ENCODE measurements at regions not wholly inside any gene's neighbourhood (a gene's known extent, or its start where the extent isn't known, plus 50 kb on each side); places are given as distances from the start of the nearest gene placed in this dataset.

DNA sequence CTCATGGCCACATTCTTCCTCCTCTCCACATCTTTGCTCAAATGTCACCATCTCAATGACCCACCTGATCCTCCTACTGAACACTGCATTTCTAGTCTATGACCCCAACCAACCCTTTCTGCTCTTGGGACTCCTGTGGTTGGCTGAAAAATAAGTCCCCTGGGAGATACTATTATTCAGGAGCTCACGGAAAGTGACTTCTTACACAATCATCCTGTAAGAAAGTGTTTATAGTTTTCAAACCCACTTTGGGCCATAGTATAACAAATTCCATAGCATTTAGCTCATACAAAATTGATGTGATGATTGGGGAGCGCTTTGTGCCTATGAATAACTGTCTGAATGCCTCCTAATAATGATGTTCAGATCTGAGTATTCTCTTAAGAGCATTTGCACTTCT, 161.4 kb upstream of the HS3ST1 start (continued):
- TF ChIP-seq NANOG (IDR thresholded peaks at IDR 0.05; ENCODE audit: borderline replicate concordance) (no peak), POLR2AphosphoS5 (IDR thresholded peaks at IDR 0.05; ENCODE audit: low read depth) (no peak), STAT1 (IDR thresholded peaks at IDR 0.05; ENCODE audit: unreplicated experiment) (no peak), EZH2 (IDR thresholded peaks at IDR 0.05; ENCODE audit: low read depth, unreplicated experiment) (no peak), EZH2phosphoT487 (IDR thresholded peaks at IDR 0.05; ENCODE audit: unreplicated experiment) (no peak), ZNF114 (CRISPR knock-in tag; IDR thresholded peaks at IDR 0.05) (no peak)
- TF ChIP-seq, protein P1, sequence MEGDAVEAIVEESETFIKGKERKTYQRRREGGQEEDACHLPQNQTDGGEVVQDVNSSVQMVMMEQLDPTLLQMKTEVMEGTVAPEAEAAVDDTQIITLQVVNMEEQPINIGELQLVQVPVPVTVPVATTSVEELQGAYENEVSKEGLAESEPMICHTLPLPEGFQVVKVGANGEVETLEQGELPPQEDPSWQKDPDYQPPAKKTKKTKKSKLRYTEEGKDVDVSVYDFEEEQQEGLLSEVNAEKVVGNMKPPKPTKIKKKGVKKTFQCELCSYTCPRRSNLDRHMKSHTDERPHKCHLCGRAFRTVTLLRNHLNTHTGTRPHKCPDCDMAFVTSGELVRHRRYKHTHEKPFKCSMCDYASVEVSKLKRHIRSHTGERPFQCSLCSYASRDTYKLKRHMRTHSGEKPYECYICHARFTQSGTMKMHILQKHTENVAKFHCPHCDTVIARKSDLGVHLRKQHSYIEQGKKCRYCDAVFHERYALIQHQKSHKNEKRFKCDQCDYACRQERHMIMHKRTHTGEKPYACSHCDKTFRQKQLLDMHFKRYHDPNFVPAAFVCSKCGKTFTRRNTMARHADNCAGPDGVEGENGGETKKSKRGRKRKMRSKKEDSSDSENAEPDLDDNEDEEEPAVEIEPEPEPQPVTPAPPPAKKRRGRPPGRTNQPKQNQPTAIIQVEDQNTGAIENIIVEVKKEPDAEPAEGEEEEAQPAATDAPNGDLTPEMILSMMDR (conservative IDR thresholded peaks at IDR 0.05; ENCODE audit: low read depth in 2 of 2): no peak

DNA sequence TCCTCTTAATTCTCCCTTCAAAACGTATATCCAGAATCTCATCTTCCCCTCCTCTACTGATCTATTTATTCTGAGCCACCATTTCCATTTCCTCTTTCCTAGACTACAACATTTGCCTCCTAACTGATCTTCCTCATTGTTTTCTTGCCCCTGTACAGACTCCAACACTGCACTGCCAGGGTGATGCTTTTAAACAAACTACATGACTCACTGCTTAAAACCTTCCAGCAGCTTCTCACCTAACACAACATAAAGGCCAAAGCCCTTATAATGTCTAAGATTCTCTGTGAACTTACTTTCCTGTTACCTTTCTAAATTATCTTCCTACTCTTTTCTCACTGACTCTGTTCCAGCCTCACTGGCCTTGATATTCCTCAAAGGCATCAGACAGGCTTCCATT, 161.0 kb upstream of the HS3ST1 start:
- Mint-ChIP-seq H3K4me1 (peaks cover 12% of the 10 kb centered on the region), H3K27ac (no peak overlapping the region; the same call in 1 of the 2 replicates), H3K36me3 (ENCODE audit: low read depth) (no peaks in the 10 kb centered on the region), H3K27me3 (ENCODE audit: insufficient read depth, low read depth, poor library complexity) (peaks cover 1% of the 10 kb centered on the region), H3K4me3 (no peak overlapping the region), H3K9me3 (no peaks in the 10 kb centered on the region)
- Histone ChIP-seq H3K4me3 (no peak overlapping the region), H3K79me2 (replicated peaks; ENCODE audit: insufficient read depth) (no peaks in the 10 kb centered on the region), H3K4me2 (no peak overlapping the region), H3K27me3 (ENCODE audit: insufficient read depth) (no peaks in the 10 kb centered on the region), H3K36me3 (ENCODE audit: insufficient read depth) (no peaks in the 10 kb centered on the region), H3F3A (replicated peaks; ENCODE audit: low read depth) (no peaks in the 10 kb centered on the region), H4K20me1 (replicated peaks; ENCODE audit: insufficient read depth) (no peaks in the 10 kb centered on the region), H3K9me2 (ENCODE audit: insufficient read depth) (peaks cover 14% of the 10 kb centered on the region), H3K4me1 (ENCODE audit: insufficient read depth) (peaks cover 14% of the 10 kb centered on the region), H3K27ac (ENCODE audit: low read depth) (no peak overlapping the region), H2AFZ (no peak overlapping the region)
- no peak for DNase-seq (ENCODE audit: low spot score)
- TF ChIP-seq, protein P2, sequence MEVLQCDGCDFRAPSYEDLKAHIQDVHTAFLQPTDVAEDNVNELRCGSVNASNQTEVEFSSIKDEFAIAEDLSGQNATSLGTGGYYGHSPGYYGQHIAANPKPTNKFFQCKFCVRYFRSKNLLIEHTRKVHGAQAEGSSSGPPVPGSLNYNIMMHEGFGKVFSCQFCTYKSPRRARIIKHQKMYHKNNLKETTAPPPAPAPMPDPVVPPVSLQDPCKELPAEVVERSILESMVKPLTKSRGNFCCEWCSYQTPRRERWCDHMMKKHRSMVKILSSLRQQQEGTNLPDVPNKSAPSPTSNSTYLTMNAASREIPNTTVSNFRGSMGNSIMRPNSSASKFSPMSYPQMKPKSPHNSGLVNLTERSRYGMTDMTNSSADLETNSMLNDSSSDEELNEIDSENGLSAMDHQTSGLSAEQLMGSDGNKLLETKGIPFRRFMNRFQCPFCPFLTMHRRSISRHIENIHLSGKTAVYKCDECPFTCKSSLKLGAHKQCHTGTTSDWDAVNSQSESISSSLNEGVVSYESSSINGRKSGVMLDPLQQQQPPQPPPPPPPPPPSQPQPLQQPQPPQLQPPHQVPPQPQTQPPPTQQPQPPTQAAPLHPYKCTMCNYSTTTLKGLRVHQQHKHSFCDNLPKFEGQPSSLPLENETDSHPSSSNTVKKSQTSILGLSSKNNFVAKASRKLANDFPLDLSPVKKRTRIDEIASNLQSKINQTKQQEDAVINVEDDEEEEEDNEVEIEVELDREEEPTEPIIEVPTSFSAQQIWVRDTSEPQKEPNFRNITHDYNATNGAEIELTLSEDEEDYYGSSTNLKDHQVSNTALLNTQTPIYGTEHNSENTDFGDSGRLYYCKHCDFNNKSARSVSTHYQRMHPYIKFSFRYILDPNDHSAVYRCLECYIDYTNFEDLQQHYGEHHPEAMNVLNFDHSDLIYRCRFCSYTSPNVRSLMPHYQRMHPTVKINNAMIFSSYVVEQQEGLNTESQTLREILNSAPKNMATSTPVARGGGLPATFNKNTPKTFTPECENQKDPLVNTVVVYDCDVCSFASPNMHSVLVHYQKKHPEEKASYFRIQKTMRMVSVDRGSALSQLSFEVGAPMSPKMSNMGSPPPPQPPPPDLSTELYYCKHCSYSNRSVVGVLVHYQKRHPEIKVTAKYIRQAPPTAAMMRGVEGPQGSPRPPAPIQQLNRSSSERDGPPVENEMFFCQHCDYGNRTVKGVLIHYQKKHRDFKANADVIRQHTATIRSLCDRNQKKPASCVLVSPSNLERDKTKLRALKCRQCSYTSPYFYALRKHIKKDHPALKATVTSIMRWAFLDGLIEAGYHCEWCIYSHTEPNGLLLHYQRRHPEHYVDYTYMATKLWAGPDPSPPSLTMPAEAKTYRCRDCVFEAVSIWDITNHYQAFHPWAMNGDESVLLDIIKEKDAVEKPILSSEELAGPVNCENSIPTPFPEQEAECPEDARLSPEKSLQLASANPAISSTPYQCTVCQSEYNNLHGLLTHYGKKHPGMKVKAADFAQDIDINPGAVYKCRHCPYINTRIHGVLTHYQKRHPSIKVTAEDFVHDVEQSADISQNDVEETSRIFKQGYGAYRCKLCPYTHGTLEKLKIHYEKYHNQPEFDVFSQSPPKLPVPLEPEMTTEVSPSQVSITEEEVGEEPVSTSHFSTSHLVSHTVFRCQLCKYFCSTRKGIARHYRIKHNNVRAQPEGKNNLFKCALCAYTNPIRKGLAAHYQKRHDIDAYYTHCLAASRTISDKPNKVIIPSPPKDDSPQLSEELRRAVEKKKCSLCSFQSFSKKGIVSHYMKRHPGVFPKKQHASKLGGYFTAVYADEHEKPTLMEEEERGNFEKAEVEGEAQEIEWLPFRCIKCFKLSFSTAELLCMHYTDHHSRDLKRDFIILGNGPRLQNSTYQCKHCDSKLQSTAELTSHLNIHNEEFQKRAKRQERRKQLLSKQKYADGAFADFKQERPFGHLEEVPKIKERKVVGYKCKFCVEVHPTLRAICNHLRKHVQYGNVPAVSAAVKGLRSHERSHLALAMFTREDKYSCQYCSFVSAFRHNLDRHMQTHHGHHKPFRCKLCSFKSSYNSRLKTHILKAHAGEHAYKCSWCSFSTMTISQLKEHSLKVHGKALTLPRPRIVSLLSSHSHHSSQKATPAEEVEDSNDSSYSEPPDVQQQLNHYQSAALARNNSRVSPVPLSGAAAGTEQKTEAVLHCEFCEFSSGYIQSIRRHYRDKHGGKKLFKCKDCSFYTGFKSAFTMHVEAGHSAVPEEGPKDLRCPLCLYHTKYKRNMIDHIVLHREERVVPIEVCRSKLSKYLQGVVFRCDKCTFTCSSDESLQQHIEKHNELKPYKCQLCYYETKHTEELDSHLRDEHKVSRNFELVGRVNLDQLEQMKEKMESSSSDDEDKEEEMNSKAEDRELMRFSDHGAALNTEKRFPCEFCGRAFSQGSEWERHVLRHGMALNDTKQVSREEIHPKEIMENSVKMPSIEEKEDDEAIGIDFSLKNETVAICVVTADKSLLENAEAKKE (CRISPR knock-in tag; IDR thresholded peaks at IDR 0.05): no peak
- no peak for TF ChIP-seq STAT1 (IDR thresholded peaks at IDR 0.05; ENCODE audit: unreplicated experiment)
- TF ChIP-seq, protein P1 (conservative IDR thresholded peaks at IDR 0.05; ENCODE audit: low read depth in 2 of 2): no peak
- no peak for TF ChIP-seq NANOG (IDR thresholded peaks at IDR 0.05; ENCODE audit: borderline replicate concordance)
- TF ChIP-seq, protein P3, sequence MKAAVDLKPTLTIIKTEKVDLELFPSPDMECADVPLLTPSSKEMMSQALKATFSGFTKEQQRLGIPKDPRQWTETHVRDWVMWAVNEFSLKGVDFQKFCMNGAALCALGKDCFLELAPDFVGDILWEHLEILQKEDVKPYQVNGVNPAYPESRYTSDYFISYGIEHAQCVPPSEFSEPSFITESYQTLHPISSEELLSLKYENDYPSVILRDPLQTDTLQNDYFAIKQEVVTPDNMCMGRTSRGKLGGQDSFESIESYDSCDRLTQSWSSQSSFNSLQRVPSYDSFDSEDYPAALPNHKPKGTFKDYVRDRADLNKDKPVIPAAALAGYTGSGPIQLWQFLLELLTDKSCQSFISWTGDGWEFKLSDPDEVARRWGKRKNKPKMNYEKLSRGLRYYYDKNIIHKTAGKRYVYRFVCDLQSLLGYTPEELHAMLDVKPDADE (IDR thresholded peaks at IDR 0.05): no peak
- ATAC-seq: no peak
